HG03066 (cell line): ENCODE measurements at regions not wholly inside any gene's neighbourhood (a gene's known extent, or its start where the extent isn't known, plus 50 kb on each side); places are given as distances from the start of the nearest gene placed in this dataset.

Experiments used
- ATAC-seq: cut with Tn5 transposase; IDR thresholded peaks from one replicate; pipeline ENCODE4 v1.9.1; 2021; ENCODE audit warnings: low read depth; ENCODE audit not compliant: unreplicated experiment

GRCh38 chr10:58932126-58932525 is 244.3 kb upstream of the PHYHIPL start:
- ATAC-seq, result no peak

GRCh38 chr10:58932577-58933314 is 243.7 kb upstream of the PHYHIPL start:
- ATAC-seq, result no peak

GRCh38 chr10:58936364-58936763 is 240.1 kb upstream of the PHYHIPL start:
- ATAC-seq, result no peak

GRCh38 chr10:58937423-58937822 is 239.0 kb upstream of the PHYHIPL start:
- ATAC-seq, result no peak

- no peak for ATAC-seq
These were observed 233.7 kb upstream of the PHYHIPL start for GRCh38 chr10:58942724-58943123.

- ATAC-seq, result no peak
These were observed 233.1 kb upstream of the PHYHIPL start for GRCh38 chr10:58943256-58943890.

- no peak for ATAC-seq
These were observed 232.5 kb upstream of the PHYHIPL start for GRCh38 chr10:58943960-58944359.

GRCh38 chr10:58948303-58948702 is 228.1 kb upstream of the PHYHIPL start:
- ATAC-seq, result no peak

- ATAC-seq, result no peak
These were observed 225.8 kb upstream of the PHYHIPL start for GRCh38 chr10:58950618-58951017.

- ATAC-seq, result no peak
These were observed 225.4 kb upstream of the PHYHIPL start for GRCh38 chr10:58951087-58951486.

GRCh38 chr10:58951746-58952145 is 224.7 kb upstream of the PHYHIPL start:
- ATAC-seq, result no peak

GRCh38 chr10:58952162-58952601 is 224.3 kb upstream of the PHYHIPL start:
- no peak for ATAC-seq

- peak; percentile 77 for ATAC-seq
These were observed 223.5 kb upstream of the PHYHIPL start for GRCh38 chr10:58952747-58953466.

- ATAC-seq, result no peak
These were observed 222.3 kb upstream of the PHYHIPL start for GRCh38 chr10:58954178-58954577.

- no peak for ATAC-seq
These were observed 220.8 kb upstream of the PHYHIPL start for GRCh38 chr10:58955615-58956014.

- ATAC-seq, result no peak
These were observed 219.5 kb upstream of the PHYHIPL start for GRCh38 chr10:58956926-58957325.

GRCh38 chr10:58957517-58957916 is 218.9 kb upstream of the PHYHIPL start:
- ATAC-seq, result no peak

GRCh38 chr10:58963101-58963534 is 213.3 kb upstream of the PHYHIPL start:
- ATAC-seq, result no peak

- ATAC-seq, result no peak
These were observed 212.7 kb upstream of the PHYHIPL start for GRCh38 chr10:58963723-58964124.

- no peak for ATAC-seq
These were observed 210.6 kb upstream of the PHYHIPL start for GRCh38 chr10:58965855-58966254.

- ATAC-seq, result peak; percentile 58
These were observed 208.7 kb upstream of the PHYHIPL start for GRCh38 chr10:58967551-58968388.
